ENCODE measurements at regions not wholly inside any gene's neighbourhood (a gene's known extent, or its start where the extent isn't known, plus 50 kb on each side); places are given as distances from the start of the nearest gene placed in this dataset.

- no peaks in the 10 kb centered on the region for H3K27me3 ChIP-seq (ENCODE audit: insufficient read depth, poor library complexity, severe bottlenecking)
- no peak for DNase-seq (ENCODE audit: low spot score)
- no peak for TF ChIP-seq CTCF (IDR thresholded peaks at IDR 0.05; ENCODE audit: poor library complexity, severe bottlenecking)
- no peak overlapping the region for H3K27ac ChIP-seq (ENCODE audit: poor library complexity, severe bottlenecking)
- no peak for ATAC-seq (ENCODE audit: low read depth)
- no peaks in the 10 kb centered on the region for H3K36me3 ChIP-seq (ENCODE audit: low read depth)
- no peaks in the 10 kb centered on the region for H3K4me1 ChIP-seq (ENCODE audit: insufficient read depth, poor library complexity, severe bottlenecking)
- no peak overlapping the region for H3K4me3 ChIP-seq (ENCODE audit: severe bottlenecking)
- H3K9me3 ChIP-seq (ENCODE audit: severe bottlenecking), result no peaks in the 10 kb centered on the region
These were observed 305.1 kb downstream of the SLITRK1 start for GRCh38 chr13:83577183-83577582.

- Histone ChIP-seq H3K9me3 (ENCODE audit: severe bottlenecking) (no peaks in the 10 kb centered on the region), H3K27me3 (ENCODE audit: insufficient read depth, poor library complexity, severe bottlenecking) (no peaks in the 10 kb centered on the region), H3K36me3 (ENCODE audit: low read depth) (no peaks in the 10 kb centered on the region), H3K4me1 (ENCODE audit: insufficient read depth, poor library complexity, severe bottlenecking) (no peaks in the 10 kb centered on the region), H3K27ac (ENCODE audit: poor library complexity, severe bottlenecking) (no peak overlapping the region), H3K4me3 (ENCODE audit: severe bottlenecking) (no peak overlapping the region)
- no peak for TF ChIP-seq CTCF (IDR thresholded peaks at IDR 0.05; ENCODE audit: poor library complexity, severe bottlenecking)
- no peak for DNase-seq (ENCODE audit: low spot score)
- no peak for ATAC-seq (ENCODE audit: low read depth)
These were observed 314.3 kb downstream of the SLITRK1 start for GRCh38 chr13:83568019-83568418.

- Histone ChIP-seq H3K9me3 (ENCODE audit: severe bottlenecking) (no peaks in the 10 kb centered on the region), H3K4me1 (ENCODE audit: insufficient read depth, poor library complexity, severe bottlenecking) (no peaks in the 10 kb centered on the region), H3K4me3 (ENCODE audit: severe bottlenecking) (no peak overlapping the region), H3K27me3 (ENCODE audit: insufficient read depth, poor library complexity, severe bottlenecking) (no peaks in the 10 kb centered on the region), H3K36me3 (ENCODE audit: low read depth) (no peaks in the 10 kb centered on the region), H3K27ac (ENCODE audit: poor library complexity, severe bottlenecking) (no peak overlapping the region)
- no peak for ATAC-seq (ENCODE audit: low read depth)
- TF ChIP-seq CTCF (IDR thresholded peaks at IDR 0.05; ENCODE audit: poor library complexity, severe bottlenecking), result no peak
- DNase-seq (ENCODE audit: low spot score), result no peak
These were observed 318.8 kb downstream of the SLITRK1 start for GRCh38 chr13:83563499-83563898.

GRCh38 chr13:83557845-83558244 lies 324.4 kb downstream of the SLITRK1 start:
- TF ChIP-seq CTCF (IDR thresholded peaks at IDR 0.05; ENCODE audit: poor library complexity, severe bottlenecking), result no peak
- Histone ChIP-seq H3K27me3 (ENCODE audit: insufficient read depth, poor library complexity, severe bottlenecking) (no peaks in the 10 kb centered on the region), H3K36me3 (ENCODE audit: low read depth) (no peaks in the 10 kb centered on the region), H3K4me3 (ENCODE audit: severe bottlenecking) (no peak overlapping the region), H3K27ac (ENCODE audit: poor library complexity, severe bottlenecking) (no peak overlapping the region), H3K4me1 (ENCODE audit: insufficient read depth, poor library complexity, severe bottlenecking) (peaks cover 5% of the 10 kb centered on the region), H3K9me3 (ENCODE audit: severe bottlenecking) (no peaks in the 10 kb centered on the region)
- no peak for ATAC-seq (ENCODE audit: low read depth)
- DNase-seq (ENCODE audit: low spot score), result no peak

- H3K27me3 ChIP-seq (ENCODE audit: insufficient read depth, poor library complexity, severe bottlenecking), result no peaks in the 10 kb centered on the region
- H3K4me3 ChIP-seq (ENCODE audit: severe bottlenecking), result no peak overlapping the region
- no peaks in the 10 kb centered on the region for H3K4me1 ChIP-seq (ENCODE audit: insufficient read depth, poor library complexity, severe bottlenecking)
- TF ChIP-seq CTCF (IDR thresholded peaks at IDR 0.05; ENCODE audit: poor library complexity, severe bottlenecking), result no peak
- H3K27ac ChIP-seq (ENCODE audit: poor library complexity, severe bottlenecking), result no peak overlapping the region
- H3K9me3 ChIP-seq (ENCODE audit: severe bottlenecking), result no peaks in the 10 kb centered on the region
- H3K36me3 ChIP-seq (ENCODE audit: low read depth), result no peaks in the 10 kb centered on the region
- DNase-seq (ENCODE audit: low spot score) (no peak), ATAC-seq (ENCODE audit: low read depth) (peak; percentile 44; the same call in 2 of the 3 replicates)
These were observed 332.6 kb downstream of the SLITRK1 start for GRCh38 chr13:83549671-83550070.
